ENCODE measurements at regions not wholly inside any gene's neighbourhood (a gene's known extent, or its start where the extent isn't known, plus 50 kb on each side); places are given as distances from the start of the nearest gene placed in this dataset.
"Not testable (repeated sequence)": the region's sequence is repeated elsewhere in the genome, so short reads cannot be mapped to it uniquely, and the experiment has no call there.

DNA sequence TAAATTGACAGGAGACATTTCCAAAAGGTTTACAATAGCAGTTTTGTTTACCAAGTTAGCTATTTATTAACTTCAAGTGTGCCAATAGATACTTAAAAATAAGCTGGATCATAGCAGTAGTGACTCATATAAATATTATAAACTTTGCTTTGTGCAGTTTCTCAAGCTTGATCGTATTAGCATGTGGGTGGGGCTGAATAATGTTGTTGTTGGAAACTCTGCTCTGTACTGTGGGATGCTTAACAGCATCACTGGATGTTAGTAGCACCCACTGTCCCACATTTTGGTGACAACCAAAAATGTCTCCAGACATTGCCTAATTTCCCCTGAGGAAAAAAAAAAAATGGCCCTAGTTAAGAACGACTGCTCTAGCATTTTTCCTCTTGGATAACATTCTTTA is 855.2 kb upstream of the ADGRL3 start:
- no peak for DNase-seq (ENCODE audit: low spot score)

DNA sequence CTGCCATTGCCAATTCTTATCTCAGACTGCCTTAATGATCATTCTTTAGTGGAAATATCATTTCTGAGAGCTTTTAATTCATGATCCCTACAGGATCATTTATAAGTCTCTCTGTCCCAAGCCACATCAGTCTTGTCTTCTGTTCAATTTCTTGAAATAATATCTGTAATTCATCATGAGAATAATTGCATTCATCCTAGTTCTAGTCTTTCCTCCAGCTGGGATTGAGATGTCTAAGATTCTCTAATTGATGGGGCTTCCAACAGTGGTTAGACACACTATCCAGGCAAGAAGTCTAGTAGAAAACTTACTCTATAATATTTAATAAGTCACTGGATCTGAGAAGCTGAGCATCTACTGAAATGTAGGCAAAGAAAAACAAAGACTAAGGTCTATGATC is 854.7 kb upstream of the ADGRL3 start:
- no peak for DNase-seq (ENCODE audit: low spot score)

DNA sequence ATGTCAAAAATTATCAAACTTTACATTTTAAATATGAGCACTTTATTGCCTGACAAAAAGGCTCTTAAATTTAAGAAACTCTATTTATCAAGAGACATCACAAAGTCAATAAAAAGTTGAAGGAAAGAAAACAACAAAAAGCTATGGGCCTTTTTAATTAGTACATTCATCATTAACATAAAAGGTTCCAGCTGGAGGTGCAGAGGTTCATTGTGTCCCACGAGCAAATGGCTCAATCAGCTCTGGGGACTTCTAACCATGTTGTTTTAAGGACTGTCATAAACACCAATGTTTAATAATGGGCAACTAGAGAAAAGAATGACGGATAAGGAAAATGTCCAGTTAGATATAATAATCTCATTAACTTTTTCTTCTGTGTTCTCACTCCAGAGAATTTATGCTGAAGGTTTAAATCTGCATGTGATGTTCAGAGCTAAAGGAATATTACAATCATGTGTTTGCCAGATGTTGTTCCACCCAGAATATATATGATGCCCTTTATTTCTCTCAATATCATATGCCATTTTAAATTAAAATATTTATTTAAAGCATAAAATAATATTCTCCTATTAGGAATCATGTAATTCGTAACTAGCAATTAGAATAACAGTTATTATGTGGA is 840.3 kb upstream of the ADGRL3 start:
- DNase-seq (ENCODE audit: low spot score), result no peak

DNA sequence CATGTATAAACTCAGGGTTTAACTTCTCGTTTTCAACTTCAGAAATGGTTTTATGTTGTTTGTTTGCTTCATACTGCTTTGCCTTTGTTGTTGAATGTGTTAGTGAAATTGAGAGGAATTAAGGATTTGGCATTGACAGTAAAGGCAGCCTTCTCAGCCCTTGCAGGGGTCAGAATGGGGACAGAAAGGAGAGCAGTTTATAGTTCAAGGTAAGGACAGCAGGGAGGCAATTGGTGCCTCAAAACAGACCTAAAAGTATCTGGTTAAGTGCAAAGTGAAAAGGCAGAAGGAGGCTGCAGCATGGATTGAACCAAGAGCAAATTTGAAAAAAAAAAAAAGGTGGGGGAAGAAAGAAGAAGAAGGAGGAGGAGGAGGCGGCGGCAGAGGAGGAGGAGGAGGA is 835.0 kb upstream of the ADGRL3 start:
- peak; percentile 4 for DNase-seq (ENCODE audit: low spot score)

DNA sequence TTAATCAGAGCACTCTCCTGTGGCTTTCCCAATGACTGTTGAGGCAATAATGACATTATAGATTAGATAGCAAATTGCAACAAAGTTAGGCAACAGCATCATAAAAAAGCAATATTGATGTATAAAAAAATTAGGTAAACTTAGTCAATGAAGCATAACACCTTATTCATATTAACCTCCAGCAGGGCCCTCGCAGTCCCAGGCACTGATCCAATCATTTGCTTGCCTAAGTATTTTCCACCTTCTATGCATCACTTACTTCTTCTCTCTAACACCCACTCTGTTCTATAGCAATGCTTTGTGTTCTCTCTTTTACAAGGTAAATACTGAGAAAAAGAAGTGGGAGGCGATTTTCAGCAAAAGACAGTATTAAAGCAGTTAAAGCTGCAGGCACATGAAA is 833.5 kb upstream of the ADGRL3 start:
- peak; percentile 58 for DNase-seq (ENCODE audit: low spot score)

DNA sequence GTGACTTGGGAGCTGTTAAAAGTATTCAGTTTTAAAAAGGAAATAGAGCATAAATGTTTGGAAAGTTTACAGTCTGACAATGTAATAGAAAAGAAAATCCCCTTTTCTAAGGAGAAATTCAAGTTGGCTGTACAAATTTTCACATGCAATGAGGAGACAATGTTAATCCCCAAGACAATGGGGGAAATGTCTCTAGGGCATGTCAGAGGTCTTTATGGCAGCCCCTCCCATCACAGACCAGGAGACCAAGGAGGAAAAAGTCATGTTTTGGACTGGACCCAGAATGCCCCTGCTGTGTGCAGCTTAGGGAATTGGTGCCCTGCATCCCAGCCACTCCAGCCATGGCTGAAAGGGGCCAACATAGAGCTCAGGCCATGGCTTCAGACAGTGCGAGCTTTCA is 831.1 kb upstream of the ADGRL3 start:
- DNase-seq (ENCODE audit: low spot score), result no peak

DNA sequence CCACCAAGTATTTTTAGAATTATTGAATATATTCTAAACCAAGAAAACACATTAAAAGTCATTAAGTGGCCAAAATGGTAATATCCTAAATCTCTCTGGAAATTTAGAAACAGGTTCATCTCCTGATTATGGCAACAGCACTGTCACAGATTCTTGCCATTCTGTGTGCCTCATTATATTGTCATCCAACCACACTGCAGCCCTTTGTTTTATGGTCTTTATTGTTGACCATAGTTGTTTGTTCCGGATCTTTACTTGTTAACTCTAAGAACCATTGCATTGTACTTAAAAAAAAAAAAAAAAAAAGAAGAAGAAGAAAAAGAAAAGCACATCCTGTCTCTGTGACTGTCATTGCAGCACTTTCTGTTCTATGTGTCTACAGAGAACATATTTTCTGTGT is 822.1 kb upstream of the ADGRL3 start:
- DNase-seq (ENCODE audit: low spot score), result no peak

DNA sequence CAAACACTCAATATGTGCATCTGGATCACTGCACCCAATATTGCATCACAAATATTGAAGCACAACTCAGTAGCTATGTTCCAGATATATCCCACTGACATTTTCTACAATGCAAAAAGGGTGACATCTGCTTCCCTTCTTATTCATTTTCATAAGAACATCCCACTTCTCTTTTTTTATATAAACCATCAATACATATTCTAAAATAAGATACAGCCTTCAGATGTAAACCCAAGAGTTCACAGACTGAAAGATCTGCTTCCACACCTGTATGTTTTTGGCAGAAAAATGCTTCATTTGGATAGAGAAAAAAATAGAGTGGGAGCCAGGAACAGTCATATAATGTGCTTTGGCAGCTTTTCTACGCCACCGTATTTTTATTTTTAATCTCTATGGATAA is 815.6 kb upstream of the ADGRL3 start:
- DNase-seq (ENCODE audit: low spot score), result peak; percentile 42

DNA sequence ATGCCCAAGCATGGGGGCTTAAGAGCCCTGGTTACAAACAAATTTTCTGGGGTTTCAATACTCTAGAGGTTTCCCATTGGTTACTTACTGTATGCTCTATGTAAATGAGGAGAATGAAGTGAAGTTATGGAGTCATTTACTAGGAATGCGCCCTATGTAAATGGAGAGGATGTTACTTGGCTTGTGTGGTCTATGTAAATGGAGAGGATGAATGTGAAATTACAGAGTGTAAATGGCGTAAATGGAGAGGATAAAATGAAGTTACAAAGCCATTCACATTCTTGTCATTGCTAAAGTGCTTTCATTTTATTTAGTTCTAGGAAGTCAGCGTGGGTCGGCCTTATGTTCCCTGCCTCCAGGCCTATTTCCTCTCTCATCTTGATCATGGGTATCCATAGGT is 810.5 kb upstream of the ADGRL3 start:
- no peak for DNase-seq (ENCODE audit: low spot score)

DNA sequence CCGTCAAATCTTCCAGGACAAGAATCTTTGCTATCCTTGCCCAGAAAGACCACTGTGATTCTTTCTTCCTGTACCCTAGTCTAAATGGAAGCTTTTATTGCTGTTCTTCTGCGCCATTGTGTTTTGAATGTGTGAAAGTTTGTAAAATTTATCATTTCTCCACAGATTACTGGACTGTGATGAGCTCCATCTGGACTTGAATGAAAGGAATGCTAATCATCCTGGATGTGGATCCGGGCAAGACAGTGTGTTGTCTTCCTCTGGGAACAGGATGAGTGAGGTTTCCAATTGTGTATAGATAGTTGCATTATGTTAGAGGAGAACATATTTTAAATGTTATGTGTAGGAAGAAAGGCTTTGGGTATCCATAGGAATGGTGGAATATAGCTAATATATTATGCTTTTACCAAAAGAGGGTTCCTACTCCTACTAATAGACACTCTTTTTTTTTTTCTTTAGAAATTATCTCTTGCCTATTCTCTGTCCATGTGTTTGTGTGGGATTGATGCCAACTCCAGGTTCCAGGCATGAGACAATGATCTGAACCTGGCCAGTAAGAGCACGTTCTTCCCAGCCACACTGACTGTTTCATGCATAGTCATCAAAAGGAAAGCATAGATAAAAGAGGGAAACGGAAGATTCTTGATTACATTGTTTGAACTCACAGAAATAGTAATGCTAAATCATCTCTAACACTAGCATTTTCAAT is 803.6 kb upstream of the ADGRL3 start:
- DNase-seq (ENCODE audit: low spot score), result no peak

DNA sequence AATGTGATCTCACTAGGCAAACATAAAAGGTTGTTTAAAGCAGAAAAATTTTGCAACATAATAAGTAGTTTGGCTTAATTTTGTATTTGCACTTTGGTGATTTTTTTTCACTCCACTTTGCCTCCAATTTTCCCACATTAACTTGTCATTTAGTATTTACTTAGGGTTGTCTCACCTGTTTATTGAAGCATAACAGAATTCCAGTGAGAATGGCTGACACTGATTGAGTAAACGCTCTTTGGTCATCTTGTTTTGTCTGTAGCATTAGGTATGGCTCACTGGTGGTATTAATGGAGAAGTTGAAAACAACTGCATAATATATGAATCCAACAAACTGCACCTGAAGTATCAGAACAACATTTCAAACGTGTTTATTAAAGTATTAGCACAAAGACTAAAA is 799.5 kb upstream of the ADGRL3 start:
- DNase-seq (ENCODE audit: low spot score), result no peak

DNA sequence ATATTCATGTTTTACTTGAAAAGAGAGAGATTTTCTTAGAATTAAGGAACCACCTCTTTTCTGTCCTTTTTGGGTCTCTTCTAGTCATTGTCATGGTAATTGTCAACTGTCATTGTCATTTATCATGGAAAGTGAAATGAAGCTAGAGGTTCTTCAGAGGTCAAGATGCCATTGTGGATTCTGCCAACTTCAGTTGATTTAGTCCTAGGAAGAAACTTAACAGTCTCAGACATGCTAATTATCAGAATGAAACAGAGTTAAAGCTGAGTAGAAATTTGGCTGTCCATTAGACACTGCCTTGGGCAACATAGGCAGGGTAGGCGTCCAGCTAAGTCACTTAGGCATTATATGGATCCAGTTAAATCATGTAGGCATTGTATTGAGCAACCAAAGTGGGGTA is 796.1 kb upstream of the ADGRL3 start:
- no peak for DNase-seq (ENCODE audit: low spot score)

DNA sequence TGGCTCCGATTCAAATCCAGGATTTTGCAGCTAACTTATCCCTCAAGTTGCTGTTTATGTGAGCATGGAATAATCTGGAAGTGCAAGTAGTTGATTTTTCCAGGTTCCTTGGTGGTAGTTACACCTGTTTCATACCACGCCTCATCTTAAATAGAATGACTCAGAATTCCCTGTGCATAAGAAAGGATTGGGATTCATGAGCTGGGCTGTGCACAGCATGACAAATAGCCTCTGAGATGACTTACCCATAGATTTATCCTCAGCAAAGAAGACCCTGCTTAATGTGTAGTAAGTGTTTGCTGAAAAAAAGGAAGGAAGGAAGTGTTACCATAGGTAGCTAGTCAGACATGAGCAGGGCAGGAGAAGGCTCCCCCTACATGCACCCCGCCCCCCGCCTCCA is 777.7 kb upstream of the ADGRL3 start:
- no peak for DNase-seq (ENCODE audit: low spot score)

DNA sequence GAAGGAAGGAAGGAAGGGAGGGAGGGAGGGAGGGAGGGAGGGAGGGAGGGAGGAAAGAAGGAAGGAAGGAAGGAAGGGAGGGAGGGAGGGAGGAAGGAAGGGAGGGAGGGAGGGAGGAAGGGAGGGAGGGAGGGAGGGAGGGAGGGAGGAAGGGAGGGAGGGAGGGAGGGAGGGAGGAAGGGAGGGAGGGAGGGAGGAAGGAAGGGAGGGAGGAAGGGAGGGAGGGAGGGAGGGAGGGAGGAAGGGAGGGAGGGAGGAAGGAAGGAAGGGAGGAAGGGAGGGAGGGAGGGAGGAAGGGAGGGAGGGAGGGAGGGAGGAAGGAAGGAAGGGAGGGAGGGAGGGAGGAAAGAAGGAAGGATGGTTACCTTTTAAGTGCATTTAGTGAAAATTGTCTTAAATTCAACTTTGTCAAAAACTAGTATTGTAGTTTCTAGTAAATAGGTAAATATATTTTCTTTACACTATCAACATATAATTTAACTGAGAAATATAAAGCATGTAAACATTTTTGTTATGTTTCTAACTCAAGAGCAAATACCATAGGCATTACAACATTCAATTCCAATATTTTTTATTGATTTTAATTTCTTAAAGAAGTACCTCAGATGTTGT is 776.4 kb upstream of the ADGRL3 start:
- DNase-seq (ENCODE audit: low spot score), result not testable (repeated sequence)

DNA sequence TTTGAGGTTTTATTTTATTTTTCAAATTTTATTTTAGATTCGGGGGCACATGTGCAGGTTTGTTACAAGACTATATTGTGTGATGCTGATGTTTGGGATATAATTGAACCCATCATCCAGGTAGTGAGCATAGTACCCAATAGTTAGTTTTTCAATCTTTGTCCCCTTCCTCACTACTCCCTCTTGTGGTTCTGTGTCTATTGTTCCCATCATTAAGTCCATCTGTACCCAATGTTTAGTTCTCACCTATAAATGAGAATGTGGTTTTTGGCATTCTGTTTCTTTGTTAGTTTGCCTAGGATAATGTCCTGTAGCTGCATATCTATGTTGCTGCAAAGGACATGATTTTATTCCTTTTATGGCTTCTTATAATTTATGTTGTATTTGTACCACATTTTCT is 767.2 kb upstream of the ADGRL3 start:
- no peak for DNase-seq (ENCODE audit: low spot score)

DNA sequence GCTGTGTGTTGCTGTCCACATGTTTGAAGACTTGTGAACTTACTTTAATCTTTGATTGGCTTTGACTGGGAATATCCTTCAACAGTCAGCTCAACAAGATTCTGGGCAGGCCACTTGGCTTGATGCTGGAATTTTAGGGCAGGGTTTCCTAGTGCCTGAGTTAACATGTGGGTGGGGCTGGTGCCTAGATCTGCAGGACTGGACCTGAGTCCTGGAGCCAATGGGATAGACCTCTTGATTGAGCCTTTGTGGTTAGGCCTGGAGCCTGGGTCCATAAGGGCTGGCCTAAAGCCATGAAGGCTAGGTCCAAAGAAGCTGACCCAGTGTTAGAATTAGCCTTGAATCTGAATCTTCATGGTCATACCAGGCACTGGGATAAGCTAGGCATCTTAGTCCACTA is 757.1 kb upstream of the ADGRL3 start:
- DNase-seq (ENCODE audit: low spot score), result no peak

DNA sequence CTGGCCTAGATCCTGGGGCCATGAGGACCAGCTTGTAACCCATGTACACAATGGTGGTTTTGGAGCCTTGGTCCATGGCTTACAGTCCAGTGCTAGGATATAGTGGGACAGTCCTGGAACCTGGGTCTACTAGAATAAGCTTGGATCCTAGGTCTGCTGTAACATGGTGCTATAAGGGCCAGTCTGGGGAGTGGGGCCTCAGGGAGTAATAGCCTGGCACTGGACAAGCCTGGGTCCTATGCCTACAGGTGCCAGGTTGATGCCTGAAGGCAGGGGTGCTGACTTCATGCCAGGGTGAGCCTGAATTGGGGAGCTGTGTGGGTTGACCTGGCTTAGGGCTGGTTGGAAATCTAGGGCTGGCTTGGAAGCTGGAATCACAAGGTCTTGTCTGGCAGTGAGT is 756.3 kb upstream of the ADGRL3 start:
- DNase-seq (ENCODE audit: low spot score), result no peak

DNA sequence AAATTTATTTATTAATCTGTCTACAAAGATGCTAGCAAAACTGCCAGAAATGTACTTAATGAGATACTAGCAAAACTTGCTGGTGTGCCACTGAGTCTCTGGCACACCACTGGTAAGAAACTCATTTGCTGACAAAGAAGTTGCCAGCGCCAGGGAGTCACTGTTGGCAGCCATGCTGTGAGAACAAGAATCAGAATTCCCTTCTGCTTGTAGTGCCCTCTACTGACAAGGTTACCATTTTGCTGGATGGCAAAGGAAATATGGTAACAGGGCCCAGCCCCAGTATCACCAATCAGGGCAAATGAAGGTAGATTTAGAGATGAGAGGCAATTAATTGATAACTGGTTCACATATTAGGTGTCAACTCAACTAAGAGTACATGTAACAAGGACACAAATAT is 750.1 kb upstream of the ADGRL3 start:
- DNase-seq (ENCODE audit: low spot score), result no peak

DNA sequence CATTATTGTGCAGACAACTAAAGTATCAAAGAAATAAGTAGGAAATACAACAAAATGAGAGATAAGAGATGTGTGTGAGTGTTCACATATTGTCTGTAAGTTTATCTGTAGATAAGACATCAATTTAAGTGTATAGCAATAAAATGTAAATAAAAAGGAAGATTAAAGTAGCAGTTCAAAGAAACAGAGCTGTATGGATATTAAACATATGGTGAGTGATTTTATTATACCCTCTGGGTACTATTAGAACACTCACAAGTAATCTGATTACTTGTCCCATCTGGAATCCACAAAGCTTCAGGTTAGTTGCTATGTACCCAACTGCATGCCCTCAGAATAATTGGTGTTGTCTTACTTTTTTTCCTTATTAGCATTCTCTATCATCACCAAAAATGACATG is 747.9 kb upstream of the ADGRL3 start:
- no peak for DNase-seq (ENCODE audit: low spot score)

DNA sequence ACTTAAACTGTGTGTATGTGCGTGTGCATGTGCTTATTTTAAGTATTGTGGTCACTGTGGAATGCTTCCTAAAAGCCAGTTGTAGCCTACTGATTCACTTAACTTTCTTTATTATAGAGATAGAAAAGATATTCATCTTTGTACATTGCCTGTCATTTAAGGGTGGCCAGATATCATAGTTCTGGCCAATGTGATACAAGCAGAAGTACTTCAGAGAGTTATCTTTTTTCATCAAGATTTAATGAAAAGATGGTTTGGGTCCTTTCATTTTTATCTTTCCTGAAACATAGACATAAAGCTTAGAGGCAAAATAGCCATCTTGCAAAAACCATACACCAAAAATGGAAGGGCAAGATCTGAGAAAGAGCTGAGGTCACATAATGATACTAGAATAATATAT is 744.7 kb upstream of the ADGRL3 start:
- DNase-seq (ENCODE audit: low spot score), result no peak

DNA sequence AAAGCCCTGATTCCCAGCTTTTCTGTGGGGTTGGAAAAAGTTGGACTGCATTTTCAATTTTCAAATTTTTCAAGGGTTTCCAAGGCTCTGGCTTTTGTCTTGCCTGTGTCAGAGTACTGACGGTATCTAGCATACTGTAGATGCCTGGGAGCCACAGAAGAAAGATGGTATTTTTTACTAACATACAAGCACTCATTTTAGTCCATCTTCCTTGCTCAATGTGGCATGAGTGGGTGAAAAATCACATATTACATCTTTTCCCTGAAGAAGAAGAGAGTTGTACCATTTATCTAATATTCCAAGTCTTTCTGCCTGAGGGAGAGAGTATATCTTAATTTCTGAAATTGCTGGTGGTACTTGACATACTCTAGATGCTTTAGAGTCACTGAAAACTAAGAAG is 738.6 kb upstream of the ADGRL3 start:
- no peak for DNase-seq (ENCODE audit: low spot score)

DNA sequence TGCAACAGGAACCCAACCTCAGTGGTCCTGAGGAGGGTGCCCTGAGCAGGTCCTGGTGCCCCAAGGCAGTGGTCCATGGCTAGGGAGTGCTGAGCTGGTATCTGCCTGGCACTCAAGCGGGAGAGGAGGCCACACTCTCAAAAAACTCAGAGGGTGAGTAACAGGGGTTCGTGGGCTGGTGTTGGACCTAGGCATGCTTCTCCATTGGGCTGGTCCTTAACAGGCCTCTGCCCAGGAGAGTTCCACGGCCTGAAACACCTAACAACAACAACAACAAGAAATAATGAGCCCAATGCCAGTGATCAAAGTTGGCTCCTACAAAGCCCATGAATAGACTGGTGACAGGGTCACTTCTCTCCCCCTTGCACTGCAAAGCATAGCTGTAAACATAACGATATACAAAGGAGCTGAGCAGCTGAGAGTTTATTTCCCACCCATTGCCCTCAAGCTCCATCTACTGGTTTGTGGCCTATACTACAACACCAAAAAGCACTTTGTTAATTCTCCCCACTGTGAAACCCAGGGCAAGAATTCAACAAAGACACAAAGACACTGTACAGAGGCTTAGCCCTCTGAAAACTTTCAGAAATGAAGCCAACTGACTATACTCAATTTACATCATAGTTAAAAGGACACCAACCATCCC is 736.1 kb upstream of the ADGRL3 start:
- DNase-seq (ENCODE audit: low spot score), result no peak

DNA sequence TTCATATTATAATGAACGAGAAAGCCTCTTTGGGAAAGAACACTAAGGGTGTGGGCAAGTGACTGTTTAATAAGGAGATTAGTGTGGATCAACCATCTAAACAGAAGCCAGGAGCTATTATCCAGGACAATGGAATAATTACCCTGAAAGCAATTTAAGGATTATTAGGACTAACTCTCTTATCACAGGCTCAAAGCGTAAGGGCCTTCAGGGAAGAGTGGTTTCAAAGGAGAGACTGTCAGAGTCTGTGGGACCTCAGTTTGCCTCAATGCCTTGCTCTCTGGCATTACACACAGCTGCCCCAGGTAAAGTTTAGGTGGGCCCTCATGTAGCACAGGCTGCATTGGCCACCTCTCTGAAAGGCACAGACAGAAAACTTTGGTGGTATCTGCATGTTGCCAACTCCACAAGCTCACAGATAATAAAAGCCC is 717.2 kb upstream of the ADGRL3 start:
- no peak for DNase-seq (ENCODE audit: low spot score)

Measured in putamen (tissue), 1 donor.